Vagina (tissue), 2 donors: ENCODE measurements at regions not wholly inside any gene's neighbourhood (a gene's known extent, or its start where the extent isn't known, plus 50 kb on each side); places are given as distances from the start of the nearest gene placed in this dataset.
"Not testable (repeated sequence)": the region's sequence is repeated elsewhere in the genome, so short reads cannot be mapped to it uniquely, and the experiment has no call there.

Experiments used
- DNase-seq, 2 donors: peaks; one replicate each; pipeline ENCODE4 v3.0.0-alpha.2; 2017; ENCODE audit errors: extremely low spot score in 2 of 2
- H3K27ac ChIP-seq: fragments of 200-600 bp; sonication (generic); one replicate; pipeline ENCODE4 v1.5.1; 2019
- H3K27me3 ChIP-seq: fragments of 200-600 bp; sonication (generic); one replicate; pipeline ENCODE4 v1.5.1; 2019
- H3K36me3 ChIP-seq, 2 donors: fragments of 200-600 bp; sonication (generic); one replicate each; pipeline ENCODE4 v1.5.1; 2017 to 2019
- H3K4me1 ChIP-seq: fragments of 200-600 bp; sonication (generic); one replicate; pipeline ENCODE4 v1.5.1; 2019
- H3K4me3 ChIP-seq, 2 donors: fragments of 200-600 bp; sonication (generic); 1 replicate in 1 of 2; 2 replicates in 1 of 2; pipeline ENCODE4 v1.5.1; 2016 to 2019
- H3K9me3 ChIP-seq: fragments of 200-600 bp; sonication (generic); one replicate; pipeline ENCODE4 v1.5.1; 2019
- CTCF ChIP-seq, 3 experiments: fragments of 450-650 bp in 2 of 3; fragments of 200-600 bp in 1 of 3; sonication (generic) in 1 of 3; IDR thresholded peaks; one replicate each; pipeline ENCODE4 v1.5.1; 2017 to 2019; ENCODE audit warnings: antibody characterized with exemption in 3 of 3, mild to moderate bottlenecking in 2 of 3, moderate library complexity in 2 of 3
- POLR2A ChIP-seq, 2 donors: fragments of 450-650 bp; IDR thresholded peaks; one replicate each; pipeline ENCODE4 v1.6.1; 2017; ENCODE audit warnings: antibody characterized with exemption in 2 of 2, mild to moderate bottlenecking in 2 of 2, moderate library complexity in 2 of 2
- POLR2AphosphoS5 ChIP-seq, 2 donors: sonication (generic); formaldehyde crosslinking; IDR thresholded peaks; one replicate each; pipeline ENCODE4 v1.9.0; 2017; ENCODE audit warnings: antibody characterized with exemption in 2 of 2, mild to moderate bottlenecking in 2 of 2, low read depth in 1 of 2; ENCODE audit not compliant: insufficient read depth in 1 of 2
- intact Hi-C: fragments of 100-400 bp; cut with DNase I; formaldehyde crosslinking; loops from one replicate; pipeline ENCODE4 v1.15.1; 2023

DNA sequence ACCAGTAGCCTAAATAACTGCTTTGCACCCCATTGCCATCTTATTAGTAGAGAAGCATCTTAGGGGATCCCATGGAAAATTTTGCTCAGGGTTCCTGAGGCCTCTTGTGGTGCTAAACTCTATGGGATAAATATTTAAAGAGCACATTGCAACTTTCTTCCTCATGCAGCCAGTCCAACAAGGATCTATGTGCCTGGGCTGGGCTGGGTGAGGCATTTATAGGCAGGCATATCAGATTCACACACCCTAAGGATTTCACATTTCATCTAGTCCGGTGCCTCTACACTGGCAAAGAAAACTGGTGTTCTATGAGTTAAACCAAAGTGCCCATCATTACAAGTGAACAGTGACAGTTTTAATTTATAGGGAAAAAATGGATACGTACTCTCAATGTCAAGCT is 512.3 kb downstream of the EDEM1 start:
- H3K4me3 ChIP-seq: no peak overlapping the region
- no peaks in the 10 kb centered on the region for H3K36me3 ChIP-seq
- TF ChIP-seq POLR2A (IDR thresholded peaks at IDR 0.05): no peak
- no peak for TF ChIP-seq POLR2AphosphoS5 (IDR thresholded peaks at IDR 0.05; ENCODE audit: insufficient read depth in 1 of 2, low read depth in 1 of 2)
- no peak for TF ChIP-seq CTCF (IDR thresholded peaks at IDR 0.05)
- H3K4me1 ChIP-seq: peaks cover 6% of the 10 kb centered on the region
- DNase-seq: no peak
- H3K9me3 ChIP-seq: no peaks in the 10 kb centered on the region
- intact Hi-C loops: no loop called here
- H3K27me3 ChIP-seq: no peaks in the 10 kb centered on the region
- H3K27ac ChIP-seq: no peak overlapping the region

GRCh38 chr3:5701005-5701404 is 513.5 kb downstream of the EDEM1 start:
- intact Hi-C loops, H3K4me3 ChIP-seq, H3K36me3 ChIP-seq, H3K27me3 ChIP-seq, H3K9me3 ChIP-seq, H3K27ac ChIP-seq, DNase-seq, H3K4me1 ChIP-seq: not testable (repeated sequence)

DNA sequence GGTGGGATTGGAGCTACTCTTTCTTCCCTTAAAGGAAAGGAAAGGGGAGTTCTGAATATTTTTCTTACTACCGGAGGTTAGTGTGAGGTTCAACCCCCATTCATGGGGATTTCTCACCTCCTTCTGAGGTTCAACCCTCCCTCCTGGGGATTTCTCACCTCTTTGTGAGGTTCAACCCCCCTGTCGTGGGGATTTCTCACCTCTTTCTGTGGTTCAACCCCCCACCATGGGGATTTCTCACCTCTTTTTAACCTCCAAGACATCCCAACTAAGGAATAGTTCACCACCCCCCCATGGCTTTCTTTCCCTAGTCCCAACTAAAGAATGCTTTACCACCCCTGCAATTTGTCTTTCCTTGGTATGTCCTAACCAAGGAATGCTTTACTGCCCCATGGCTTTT is 520.3 kb downstream of the EDEM1 start:
- intact Hi-C loops: no loop called here
- no peaks in the 10 kb centered on the region for H3K27me3 ChIP-seq
- no peaks in the 10 kb centered on the region for H3K4me1 ChIP-seq
- H3K27ac ChIP-seq: no peak overlapping the region
- no peaks in the 10 kb centered on the region for H3K9me3 ChIP-seq
- no peak overlapping the region for H3K4me3 ChIP-seq
- DNase-seq: no peak
- TF ChIP-seq POLR2A (IDR thresholded peaks at IDR 0.05): no peak
- TF ChIP-seq CTCF (IDR thresholded peaks at IDR 0.05): no peak
- no peak for TF ChIP-seq POLR2AphosphoS5 (IDR thresholded peaks at IDR 0.05; ENCODE audit: insufficient read depth in 1 of 2, low read depth in 1 of 2)
- H3K36me3 ChIP-seq: no peaks in the 10 kb centered on the region

DNA sequence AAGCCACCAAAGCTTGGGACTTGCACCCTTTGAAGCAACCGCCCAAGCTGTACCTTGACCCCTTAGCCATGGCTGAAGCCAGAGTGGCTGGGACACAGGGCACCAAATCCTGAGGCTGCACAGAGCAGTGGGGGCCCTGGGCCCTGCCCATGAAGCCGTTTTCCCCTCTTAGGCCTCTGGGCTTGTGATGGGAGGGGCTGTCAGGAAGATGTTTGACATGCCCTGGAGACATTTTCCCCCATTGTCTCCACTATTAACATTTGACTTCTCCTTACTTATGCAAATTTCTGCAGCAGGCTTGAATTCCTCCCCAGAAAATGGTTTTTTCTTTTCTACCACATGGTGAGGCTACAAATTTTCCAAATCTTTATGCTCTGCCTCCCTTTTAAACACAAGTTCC is 522.2 kb downstream of the EDEM1 start:
- no peak for TF ChIP-seq CTCF (IDR thresholded peaks at IDR 0.05)
- no peak for TF ChIP-seq POLR2AphosphoS5 (IDR thresholded peaks at IDR 0.05; ENCODE audit: insufficient read depth in 1 of 2, low read depth in 1 of 2)
- TF ChIP-seq POLR2A (IDR thresholded peaks at IDR 0.05): no peak
- Histone ChIP-seq H3K27me3 (no peaks in the 10 kb centered on the region), H3K4me1 (no peaks in the 10 kb centered on the region), H3K27ac (no peak overlapping the region), H3K9me3 (no peaks in the 10 kb centered on the region), H3K36me3 (no peaks in the 10 kb centered on the region), H3K4me3 (no peak overlapping the region)
- no peak for DNase-seq
- intact Hi-C loops: no loop called here

DNA sequence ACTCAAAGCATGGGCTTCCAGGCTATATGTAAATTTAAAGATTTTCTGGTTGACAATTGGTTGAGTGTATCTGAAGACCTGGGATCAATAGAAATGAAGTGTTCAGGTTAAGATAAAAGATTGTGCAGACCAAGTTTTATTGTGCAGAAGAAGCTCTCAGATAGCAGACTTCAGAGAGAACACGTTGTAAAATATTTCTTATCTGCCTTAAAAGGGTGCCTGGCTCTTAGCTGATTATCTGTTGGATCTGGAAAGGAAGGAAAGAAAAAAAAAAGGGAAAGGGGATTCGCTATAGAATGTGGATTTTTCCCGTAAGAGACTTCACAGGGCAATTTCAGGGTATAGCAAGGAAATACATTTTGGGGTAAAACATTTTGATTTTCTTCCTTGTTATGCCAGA is 523.2 kb downstream of the EDEM1 start:
- intact Hi-C loops: no loop called here
- no peak for DNase-seq
- H3K9me3 ChIP-seq: no peaks in the 10 kb centered on the region
- H3K27ac ChIP-seq: no peak overlapping the region
- no peaks in the 10 kb centered on the region for H3K4me1 ChIP-seq
- H3K36me3 ChIP-seq: no peaks in the 10 kb centered on the region
- no peaks in the 10 kb centered on the region for H3K27me3 ChIP-seq
- H3K4me3 ChIP-seq: no peak overlapping the region
- TF ChIP-seq POLR2AphosphoS5 (IDR thresholded peaks at IDR 0.05; ENCODE audit: insufficient read depth in 1 of 2, low read depth in 1 of 2) (no peak), CTCF (IDR thresholded peaks at IDR 0.05) (no peak), POLR2A (IDR thresholded peaks at IDR 0.05) (no peak)

DNA sequence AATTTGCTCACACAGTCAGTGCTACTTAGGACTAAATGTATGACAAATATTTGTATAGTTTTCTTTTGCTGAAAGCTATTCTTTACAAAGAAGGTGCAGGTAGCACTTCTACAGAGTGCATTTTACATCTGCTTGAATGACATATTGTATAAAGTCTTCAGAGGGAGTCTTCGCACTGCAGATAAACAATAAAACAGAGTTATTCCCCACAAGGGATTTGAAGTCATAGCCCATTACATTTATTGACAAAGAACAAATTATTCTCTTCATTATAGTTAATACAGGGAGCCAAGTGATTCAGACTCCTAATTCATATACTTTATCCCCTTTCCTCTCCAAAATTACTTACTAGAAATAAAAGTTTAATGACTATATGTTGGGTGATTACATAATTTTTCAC is 529.7 kb downstream of the EDEM1 start:
- TF ChIP-seq POLR2AphosphoS5 (IDR thresholded peaks at IDR 0.05; ENCODE audit: insufficient read depth in 1 of 2, low read depth in 1 of 2) (no peak), CTCF (IDR thresholded peaks at IDR 0.05) (no peak), POLR2A (IDR thresholded peaks at IDR 0.05) (no peak)
- no peak for DNase-seq
- intact Hi-C loops: no loop called here

DNA sequence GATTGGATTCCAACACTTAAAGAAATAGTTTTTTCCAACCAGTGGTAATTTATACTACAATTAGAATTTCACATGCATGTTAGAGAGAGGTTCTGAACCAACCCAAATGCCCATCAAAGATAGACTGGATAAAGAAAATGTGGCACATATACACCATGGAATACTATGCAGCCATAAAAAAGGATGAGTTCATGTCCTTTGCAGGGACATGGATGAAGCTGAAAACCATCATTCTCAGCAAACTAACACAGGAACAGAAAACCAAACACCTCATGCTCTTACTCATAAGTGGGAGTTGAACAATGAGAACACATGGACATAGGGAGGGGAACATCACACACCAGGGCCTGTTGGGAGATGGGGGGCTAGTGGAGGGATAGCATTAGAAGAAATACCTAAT is 532.2 kb downstream of the EDEM1 start:
- H3K9me3 ChIP-seq, H3K27me3 ChIP-seq, H3K36me3 ChIP-seq, H3K4me3 ChIP-seq, H3K4me1 ChIP-seq, DNase-seq, intact Hi-C loops, H3K27ac ChIP-seq: not testable (repeated sequence)

More for the DNA sequence above, 529.7 kb downstream of the EDEM1 start:
- Histone ChIP-seq H3K36me3 (no peaks in the 10 kb centered on the region), H3K27ac (no peak overlapping the region), H3K4me3 (no peak overlapping the region), H3K4me1 (no peaks in the 10 kb centered on the region), H3K27me3 (no peaks in the 10 kb centered on the region), H3K9me3 (no peaks in the 10 kb centered on the region)
